Right ventricle myocardium inferior (tissue), 1 donor: ENCODE measurements at regions not wholly inside any gene's neighbourhood (a gene's known extent, or its start where the extent isn't known, plus 50 kb on each side); places are given as distances from the start of the nearest gene placed in this dataset.

Source experiments
- ATAC-seq: fragments of 200-7000 bp; cut with Tn5 transposase; one replicate; pipeline ENCODE4 v1.9.1; 2020; ENCODE audit warnings: mild to moderate bottlenecking, moderate library complexity
- DNase-seq: peaks from one replicate; pipeline ENCODE4 v3.0.0; 2021; ENCODE audit errors: missing footprints
- intact Hi-C: fragments of 100-400 bp; cut with DNase I; formaldehyde crosslinking; loops from one replicate; pipeline ENCODE4 v1.11.0; 2022
- donor health status: DM: no; HTN: yes; CAD: no; lungs with severe emphysema.

GRCh38 chr5:64110222-64110621 is 55.4 kb upstream of the RNF180 start:
- DNase-seq (no peak), ATAC-seq (no peak)
- intact Hi-C loops: no loop called here

- ATAC-seq (no peak), DNase-seq (no peak)
- intact Hi-C loops: no loop called here
These were observed 57.0 kb upstream of the RNF180 start for GRCh38 chr5:64108674-64109073.

GRCh38 chr5:64100203-64100602 is 65.4 kb upstream of the RNF180 start:
- intact Hi-C loops: no loop called here
- no peak for DNase-seq
- ATAC-seq: no peak

GRCh38 chr5:64096771-64097170 is 68.9 kb upstream of the RNF180 start:
- intact Hi-C loops: no loop called here
- ATAC-seq (no peak), DNase-seq (no peak)

GRCh38 chr5:64077589-64077988 is 88.1 kb upstream of the RNF180 start:
- intact Hi-C loops: no loop called here
- no peak for ATAC-seq
- no peak for DNase-seq

GRCh38 chr5:64074533-64074932 is 91.1 kb upstream of the RNF180 start:
- intact Hi-C loops: loop anchor here (2.0 kb wide), 1 partner anchor 132 kb away; no protein-coding TSS in a partner anchor

GRCh38 chr5:64069486-64069885 is 96.2 kb upstream of the RNF180 start:
- DNase-seq (no peak), ATAC-seq (no peak)
- intact Hi-C loops: no loop called here

More at GRCh38 chr5:64074533-64074932, 91.1 kb upstream of the RNF180 start:
- DNase-seq: no peak
- no peak for ATAC-seq

GRCh38 chr5:64050296-64050695 is 88.1 kb upstream of the HTR1A start:
- intact Hi-C loops: no loop called here

GRCh38 chr5:64040490-64040889 is 78.2 kb upstream of the HTR1A start:
- ATAC-seq (no peak), DNase-seq (no peak)
- intact Hi-C loops: no loop called here

More at GRCh38 chr5:64050296-64050695, 88.1 kb upstream of the HTR1A start:
- no peak for ATAC-seq
- DNase-seq: no peak

GRCh38 chr5:64026493-64026892 is 64.2 kb upstream of the HTR1A start:
- ATAC-seq (no peak), DNase-seq (no peak)
- intact Hi-C loops: no loop called here

- DNase-seq (no peak), ATAC-seq (no peak)
- intact Hi-C loops: no loop called here
These were observed 57.5 kb upstream of the HTR1A start for GRCh38 chr5:64019746-64020145.

GRCh38 chr5:64018966-64019365 is 56.7 kb upstream of the HTR1A start:
- DNase-seq (no peak), ATAC-seq (no peak)
- intact Hi-C loops: no loop called here

- no peak for DNase-seq
- no peak for ATAC-seq
- intact Hi-C loops: no loop called here
These were observed 53.6 kb upstream of the HTR1A start for GRCh38 chr5:64015824-64016223.
